Spleen (tissue), 7 donors: ENCODE measurements at regions not wholly inside any gene's neighbourhood (a gene's known extent, or its start where the extent isn't known, plus 50 kb on each side); places are given as distances from the start of the nearest gene placed in this dataset.

Experiments
- CTCF ChIP-seq, 11 experiments: fragments of 200-600 bp in 7 of 11; fragments of 450-650 bp in 4 of 11; sonication (generic) in 4 of 11; IDR thresholded peaks in 8 of 11; conservative IDR thresholded peaks in 3 of 11; 1 replicate in 7 of 11; 2 replicates in 4 of 11; pipeline versions ENCODE4 v1.4.0 to v1.8.0; 2016 to 2021; ENCODE audit warnings: antibody characterized with exemption in 11 of 11, inconsistent platforms in 4 of 11, mild to moderate bottlenecking in 1 of 11
- POLR2A ChIP-seq, 3 donors: fragments of 450-650 bp; IDR thresholded peaks; one replicate each; pipeline ENCODE4 v1.5.1; 2017; ENCODE audit warnings: antibody characterized with exemption in 3 of 3, mild to moderate bottlenecking in 1 of 3
- POLR2AphosphoS5 ChIP-seq, 3 donors: sonication (generic); formaldehyde crosslinking; IDR thresholded peaks; one replicate each; pipeline ENCODE4 v1.5.1; 2017; ENCODE audit warnings: antibody characterized with exemption in 3 of 3
- donor health status: DM: no; HTN: no; CAD: no; lungs with moderate emphysema.
- donor health status: DM: no; HTN: no; CAD: no.
- donor health status: DM: no; HTN: no; CAD: no.

- TF ChIP-seq CTCF (IDR thresholded peaks at IDR 0.05 in 8 of 11, conservative IDR thresholded peaks at IDR 0.05 in 3 of 11): no peak
- no peak for TF ChIP-seq POLR2A (IDR thresholded peaks at IDR 0.05)
- no peak for TF ChIP-seq POLR2AphosphoS5 (IDR thresholded peaks at IDR 0.05)
Observed at GRCh38 chr22:35486116-35486631, 54.5 kb upstream of the RASD2 start.
